ENCODE measurements at regions not wholly inside any gene's neighbourhood (a gene's known extent, or its start where the extent isn't known, plus 50 kb on each side); places are given as distances from the start of the nearest gene placed in this dataset.

GRCh38 chr5:10023494-10023893 is 226.2 kb downstream of the ATPSCKMT start:
- TF ChIP-seq CTCF (IDR thresholded peaks at IDR 0.05) = no peak
- TF ChIP-seq POLR2A (IDR thresholded peaks at IDR 0.05) = no peak
